WTC11 (cell line): ENCODE measurements at regions not wholly inside any gene's neighbourhood (a gene's known extent, or its start where the extent isn't known, plus 50 kb on each side); places are given as distances from the start of the nearest gene placed in this dataset.

Source experiments
- ATAC-seq: fragments of 200-7000 bp; cut with Tn5 transposase; 2 replicates; pipeline ENCODE4 v1.10.0; 2021; ENCODE audit warnings: mild to moderate bottlenecking, moderate library complexity
- CTCF ChIA-PET: fragments of 300-600 bp; sonication (Branson Sonifier 250); formaldehyde crosslinking; loops from one replicate; lab custom pipeline; 2021; ENCODE audit warnings: antibody characterized with exemption; lab: Charles Lee
- POLR2A ChIA-PET: fragments of 350-600 bp; sonication (Branson Sonifier 250); formaldehyde crosslinking; loops from one replicate; lab custom pipeline; 2021; ENCODE audit warnings: antibody characterized with exemption; lab: Charles Lee
- DNase-seq: peaks from one replicate; pipeline ENCODE4 v3.0.0; 2021; ENCODE audit warnings: low spot score
- H3K27ac Mint-ChIP-seq: 2 replicates; pipeline ENCODE4 v1.8.0; 2021; ENCODE audit warnings: mixed read lengths
- H3K27me3 Mint-ChIP-seq: 2 replicates; pipeline ENCODE4 v1.8.0; 2021; ENCODE audit warnings: low read depth, mild to moderate bottlenecking, moderate library complexity, mixed read lengths
- H3K36me3 Mint-ChIP-seq: 2 replicates; pipeline ENCODE4 v1.8.0; 2021; ENCODE audit warnings: mixed read lengths
- H3K4me1 Mint-ChIP-seq: 2 replicates; pipeline ENCODE4 v1.8.0; 2022; ENCODE audit warnings: mixed read lengths
- H3K4me3 Mint-ChIP-seq: 2 replicates; pipeline ENCODE4 v1.8.0; 2021; ENCODE audit warnings: mild to moderate bottlenecking, moderate library complexity, mixed read lengths
- H3K9me3 Mint-ChIP-seq: 2 replicates; pipeline ENCODE4 v1.8.0; 2021; ENCODE audit warnings: mixed read lengths
- ATF1 ChIP-seq: sonication (generic); formaldehyde crosslinking; IDR thresholded peaks from 2 replicates; pipeline ENCODE4 v1.8.1; 2023; ENCODE audit warnings: mild to moderate bottlenecking, moderate library complexity, missing genetic modification reagents
- CBFB ChIP-seq: sonication (generic); formaldehyde crosslinking; IDR thresholded peaks from 2 replicates; pipeline ENCODE4 v1.8.1; 2022; ENCODE audit warnings: mild to moderate bottlenecking, low read depth, missing genetic modification reagents
- CREB1 ChIP-seq: sonication (generic); formaldehyde crosslinking; IDR thresholded peaks from 2 replicates; pipeline ENCODE4 v1.8.0; 2023; ENCODE audit warnings: mild to moderate bottlenecking, missing genetic modification reagents
- CREM ChIP-seq: sonication (generic); formaldehyde crosslinking; IDR thresholded peaks from 2 replicates; pipeline ENCODE4 v1.8.1; 2022; ENCODE audit warnings: mild to moderate bottlenecking, missing genetic modification reagents, moderate library complexity
- E2F4 ChIP-seq: sonication (generic); formaldehyde crosslinking; IDR thresholded peaks from 2 replicates; pipeline ENCODE4 v1.8.1; 2022; ENCODE audit warnings: low read depth, mild to moderate bottlenecking, moderate library complexity, missing genetic modification reagents, borderline replicate concordance
- FOXP4 ChIP-seq: sonication (generic); formaldehyde crosslinking; IDR thresholded peaks from 2 replicates; pipeline ENCODE4 v1.8.0; 2022; ENCODE audit warnings: mild to moderate bottlenecking, missing genetic modification reagents
- GRHL2 ChIP-seq: fragments of 250-450 bp; sonication (Bioruptor Pico); IDR thresholded peaks from 2 replicates; pipeline ENCODE4 v1.8.0; 2022; ENCODE audit warnings: mild to moderate bottlenecking, moderate library complexity; ENCODE audit not compliant: insufficient replicate concordance, severe bottlenecking
- MXD4 ChIP-seq: fragments of 250-450 bp; sonication (Bioruptor Pico); IDR thresholded peaks from 2 replicates; pipeline ENCODE4 v1.8.0; 2021; ENCODE audit warnings: mild to moderate bottlenecking, moderate library complexity, borderline replicate concordance
- NR1H2 ChIP-seq: sonication (generic); formaldehyde crosslinking; IDR thresholded peaks from 2 replicates; pipeline ENCODE4 v1.9.0; 2021; ENCODE audit warnings: mild to moderate bottlenecking, moderate library complexity, missing genetic modification reagents
- PRRX2 ChIP-seq: fragments of 250-450 bp; sonication (Bioruptor Pico); IDR thresholded peaks from 2 replicates; pipeline ENCODE4 v1.8.0; 2021; ENCODE audit warnings: mild to moderate bottlenecking
- SMAD4 ChIP-seq: sonication (generic); formaldehyde crosslinking; IDR thresholded peaks from 2 replicates; pipeline ENCODE4 v1.8.0; 2022; ENCODE audit warnings: mild to moderate bottlenecking, missing genetic modification reagents
- ZNF317 ChIP-seq: sonication (generic); formaldehyde crosslinking; IDR thresholded peaks from 2 replicates; pipeline ENCODE4 v1.8.1; 2023; ENCODE audit warnings: low read depth, mild to moderate bottlenecking, moderate library complexity, missing genetic modification reagents, borderline replicate concordance
- ZNF532 ChIP-seq: fragments of 250-450 bp; sonication (Bioruptor Pico); IDR thresholded peaks from 2 replicates; pipeline ENCODE4 v1.9.0; 2021; ENCODE audit warnings: mild to moderate bottlenecking, borderline replicate concordance
- TF ChIP-seq, protein P1 (sequence below): fragments of 250-450 bp; sonication (Bioruptor Pico); IDR thresholded peaks from 2 replicates; pipeline ENCODE4 v1.9.0; 2021; ENCODE audit warnings: mild to moderate bottlenecking
- TF ChIP-seq, protein P2 (sequence below): sonication (generic); formaldehyde crosslinking; IDR thresholded peaks from 2 replicates; pipeline ENCODE4 v1.8.1; 2023; ENCODE audit warnings: mild to moderate bottlenecking, missing genetic modification reagents
- TF ChIP-seq, protein P3 (sequence below): sonication (generic); formaldehyde crosslinking; IDR thresholded peaks from 2 replicates; pipeline ENCODE4 v1.8.0; 2023; ENCODE audit warnings: mild to moderate bottlenecking, missing genetic modification reagents

GRCh38 chr12:87259391-87259790 lies 769.8 kb downstream of the C12orf50 start (continued):
- TF ChIP-seq NR1H2 (CRISPR knock-in tag) (no peak), ZNF532 (CRISPR knock-in tag) (no peak), CREB1 (no peak), FOXP4 (CRISPR knock-in tag) (no peak), PRRX2 (CRISPR knock-in tag) (no peak)
- TF ChIP-seq, protein P1, sequence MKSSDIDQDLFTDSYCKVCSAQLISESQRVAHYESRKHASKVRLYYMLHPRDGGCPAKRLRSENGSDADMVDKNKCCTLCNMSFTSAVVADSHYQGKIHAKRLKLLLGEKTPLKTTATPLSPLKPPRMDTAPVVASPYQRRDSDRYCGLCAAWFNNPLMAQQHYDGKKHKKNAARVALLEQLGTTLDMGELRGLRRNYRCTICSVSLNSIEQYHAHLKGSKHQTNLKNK (CRISPR knock-in tag): no peak
- TF ChIP-seq, protein P2, sequence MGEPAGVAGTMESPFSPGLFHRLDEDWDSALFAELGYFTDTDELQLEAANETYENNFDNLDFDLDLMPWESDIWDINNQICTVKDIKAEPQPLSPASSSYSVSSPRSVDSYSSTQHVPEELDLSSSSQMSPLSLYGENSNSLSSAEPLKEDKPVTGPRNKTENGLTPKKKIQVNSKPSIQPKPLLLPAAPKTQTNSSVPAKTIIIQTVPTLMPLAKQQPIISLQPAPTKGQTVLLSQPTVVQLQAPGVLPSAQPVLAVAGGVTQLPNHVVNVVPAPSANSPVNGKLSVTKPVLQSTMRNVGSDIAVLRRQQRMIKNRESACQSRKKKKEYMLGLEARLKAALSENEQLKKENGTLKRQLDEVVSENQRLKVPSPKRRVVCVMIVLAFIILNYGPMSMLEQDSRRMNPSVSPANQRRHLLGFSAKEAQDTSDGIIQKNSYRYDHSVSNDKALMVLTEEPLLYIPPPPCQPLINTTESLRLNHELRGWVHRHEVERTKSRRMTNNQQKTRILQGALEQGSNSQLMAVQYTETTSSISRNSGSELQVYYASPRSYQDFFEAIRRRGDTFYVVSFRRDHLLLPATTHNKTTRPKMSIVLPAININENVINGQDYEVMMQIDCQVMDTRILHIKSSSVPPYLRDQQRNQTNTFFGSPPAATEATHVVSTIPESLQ (CRISPR knock-in tag): no peak
- TF ChIP-seq, all 79 proteins: peak for 0

DNA sequence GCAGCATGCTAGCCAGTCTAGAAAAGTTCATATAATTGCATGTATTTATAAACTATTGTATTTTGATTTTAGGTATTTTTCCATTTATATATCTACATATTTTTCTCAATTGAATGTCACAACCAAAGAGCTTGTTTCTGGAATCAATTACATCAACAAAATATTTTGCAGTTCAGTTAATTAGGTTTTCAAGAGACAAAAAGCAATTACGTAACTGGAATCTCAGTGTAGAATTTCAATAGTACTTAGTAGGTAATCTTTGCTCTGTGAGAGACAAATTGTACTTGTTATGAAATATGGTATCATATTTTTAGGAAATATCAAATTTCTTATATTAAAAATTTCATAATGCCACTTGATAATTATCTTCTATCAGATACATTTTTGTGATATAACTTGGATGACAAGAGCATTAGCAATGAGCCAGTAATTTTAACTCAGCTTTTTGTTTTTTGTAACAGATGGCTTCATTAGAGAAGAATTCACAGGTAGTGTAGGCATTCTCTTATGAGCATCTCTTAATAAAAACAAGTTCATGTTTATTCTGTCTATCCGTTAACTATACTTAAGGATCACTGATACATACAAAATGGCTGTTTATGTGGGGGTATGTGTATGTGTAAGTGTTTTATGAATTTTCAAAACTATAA lies 774.7 kb downstream of the C12orf50 start:
- Mint-ChIP-seq H3K9me3 (peaks cover 17% of the 10 kb centered on the region), H3K4me1 (no peaks in the 10 kb centered on the region), H3K27ac (no peak overlapping the region), H3K27me3 (no peaks in the 10 kb centered on the region), H3K4me3 (no peak overlapping the region), H3K36me3 (peaks cover 8% of the 10 kb centered on the region)
- ChIA-PET POLR2A (no interaction called here), CTCF (no interaction called here)
- DNase-seq: no peak
- TF ChIP-seq MXD4 (CRISPR knock-in tag) (no peak), PRRX2 (CRISPR knock-in tag) (no peak), SMAD4 (no peak), ATF1 (CRISPR knock-in tag) (no peak)
- ATAC-seq: no peak

DNA sequence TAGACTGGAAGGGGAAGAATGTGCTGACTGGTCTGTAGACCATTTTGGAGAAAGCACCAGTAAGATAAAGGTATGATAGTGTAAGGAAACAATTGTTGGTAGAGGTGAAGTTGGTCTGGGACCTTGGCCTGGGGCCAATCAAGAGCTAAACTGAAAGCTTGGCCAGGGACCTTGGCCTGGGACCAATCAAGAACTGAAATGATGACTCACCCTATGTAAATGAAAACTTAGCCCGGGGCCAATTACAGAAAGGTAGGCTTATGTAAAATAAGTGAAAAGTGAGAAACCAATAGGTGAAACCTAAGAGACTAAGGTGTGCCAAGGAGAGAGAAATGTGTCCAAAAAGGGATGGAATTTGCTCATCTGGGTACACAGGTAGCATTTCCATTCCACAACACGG lies 776.0 kb downstream of the C12orf50 start:
- no peak overlapping the region for H3K4me3 Mint-ChIP-seq
- no peaks in the 10 kb centered on the region for H3K27me3 Mint-ChIP-seq
- CTCF ChIA-PET: no interaction called here
- H3K4me1 Mint-ChIP-seq: no peaks in the 10 kb centered on the region
- POLR2A ChIA-PET: interaction anchor here (0.7 kb wide), 1 partner anchor 23 kb away, joined by 3 read pairs; no protein-coding TSS in a partner anchor
- H3K9me3 Mint-ChIP-seq: peaks cover 17% of the 10 kb centered on the region
- ATAC-seq (no peak; the same call in 1 of the 2 replicates), DNase-seq (no peak)
- no peak for TF ChIP-seq CREM (CRISPR knock-in tag)
- H3K36me3 Mint-ChIP-seq: peaks cover 8% of the 10 kb centered on the region
- no peak overlapping the region for H3K27ac Mint-ChIP-seq

DNA sequence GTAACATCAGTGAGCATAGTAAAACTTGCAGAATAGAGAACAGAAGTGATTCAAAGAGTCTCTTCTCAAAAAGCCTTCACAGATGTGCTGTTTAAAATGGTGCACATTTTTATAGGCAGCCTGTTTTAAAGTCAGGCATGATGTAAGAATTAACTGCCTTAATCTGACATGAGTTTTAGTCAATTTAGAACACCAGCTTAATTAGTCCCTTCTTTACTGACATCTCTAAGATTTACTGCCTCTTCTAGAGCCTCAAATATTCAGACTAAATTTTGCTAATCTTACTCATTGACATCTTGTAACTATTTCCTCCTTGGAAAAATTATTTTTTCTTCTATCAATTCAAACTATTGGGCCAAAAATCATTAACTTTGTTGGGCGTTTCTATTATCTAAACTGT lies 782.5 kb downstream of the C12orf50 start:
- POLR2A ChIA-PET: no interaction called here
- no peak overlapping the region for H3K4me3 Mint-ChIP-seq
- CTCF ChIA-PET: no interaction called here
- no peak for ATAC-seq
- H3K9me3 Mint-ChIP-seq: no peaks in the 10 kb centered on the region
- no peaks in the 10 kb centered on the region for H3K36me3 Mint-ChIP-seq
- DNase-seq: no peak
- no peaks in the 10 kb centered on the region; the same call in 1 of the 2 replicates for H3K27me3 Mint-ChIP-seq
- H3K27ac Mint-ChIP-seq: no peak overlapping the region
- no peaks in the 10 kb centered on the region for H3K4me1 Mint-ChIP-seq
- TF ChIP-seq ZNF317 (CRISPR knock-in tag) (no peak), CBFB (CRISPR knock-in tag) (no peak), GRHL2 (no peak), E2F4 (no peak), SMAD4 (no peak)
- TF ChIP-seq, protein P3, sequence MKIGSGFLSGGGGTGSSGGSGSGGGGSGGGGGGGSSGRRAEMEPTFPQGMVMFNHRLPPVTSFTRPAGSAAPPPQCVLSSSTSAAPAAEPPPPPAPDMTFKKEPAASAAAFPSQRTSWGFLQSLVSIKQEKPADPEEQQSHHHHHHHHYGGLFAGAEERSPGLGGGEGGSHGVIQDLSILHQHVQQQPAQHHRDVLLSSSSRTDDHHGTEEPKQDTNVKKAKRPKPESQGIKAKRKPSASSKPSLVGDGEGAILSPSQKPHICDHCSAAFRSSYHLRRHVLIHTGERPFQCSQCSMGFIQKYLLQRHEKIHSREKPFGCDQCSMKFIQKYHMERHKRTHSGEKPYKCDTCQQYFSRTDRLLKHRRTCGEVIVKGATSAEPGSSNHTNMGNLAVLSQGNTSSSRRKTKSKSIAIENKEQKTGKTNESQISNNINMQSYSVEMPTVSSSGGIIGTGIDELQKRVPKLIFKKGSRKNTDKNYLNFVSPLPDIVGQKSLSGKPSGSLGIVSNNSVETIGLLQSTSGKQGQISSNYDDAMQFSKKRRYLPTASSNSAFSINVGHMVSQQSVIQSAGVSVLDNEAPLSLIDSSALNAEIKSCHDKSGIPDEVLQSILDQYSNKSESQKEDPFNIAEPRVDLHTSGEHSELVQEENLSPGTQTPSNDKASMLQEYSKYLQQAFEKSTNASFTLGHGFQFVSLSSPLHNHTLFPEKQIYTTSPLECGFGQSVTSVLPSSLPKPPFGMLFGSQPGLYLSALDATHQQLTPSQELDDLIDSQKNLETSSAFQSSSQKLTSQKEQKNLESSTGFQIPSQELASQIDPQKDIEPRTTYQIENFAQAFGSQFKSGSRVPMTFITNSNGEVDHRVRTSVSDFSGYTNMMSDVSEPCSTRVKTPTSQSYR (CRISPR knock-in tag): no peak
